Nephron (organoid): ENCODE measurements at regions not wholly inside any gene's neighbourhood (a gene's known extent, or its start where the extent isn't known, plus 50 kb on each side); places are given as distances from the start of the nearest gene placed in this dataset.
A peak's percentile ranks its signal among the peaks of the same experiment; 100 is the strongest.
"Not testable (repeated sequence)": the region's sequence is repeated elsewhere in the genome, so short reads cannot be mapped to it uniquely, and the experiment has no call there.

ENCODE experiments used
- H3K27ac Mint-ChIP-seq, 3 experiments: 2 replicates each; pipeline ENCODE4 v1.8.0; 2020; ENCODE audit warnings: mixed read lengths in 3 of 3, mild to moderate bottlenecking in 2 of 3, moderate library complexity in 1 of 3
- H3K27me3 Mint-ChIP-seq: 2 replicates; pipeline ENCODE4 v1.8.0; 2021; ENCODE audit warnings: low read depth, mild to moderate bottlenecking, moderate library complexity, mixed read lengths
- H3K36me3 Mint-ChIP-seq: 2 replicates; pipeline ENCODE4 v1.8.0; 2020; ENCODE audit warnings: low read depth, mixed read lengths
- H3K4me1 Mint-ChIP-seq: 2 replicates; pipeline ENCODE4 v1.8.0; 2020; ENCODE audit warnings: mixed read lengths
- H3K4me3 Mint-ChIP-seq, 3 experiments: 2 replicates each; pipeline ENCODE4 v1.8.0; 2020; ENCODE audit warnings: mild to moderate bottlenecking in 3 of 3, mixed read lengths in 3 of 3, moderate library complexity in 2 of 3
- H3K9me3 Mint-ChIP-seq: 2 replicates; pipeline ENCODE4 v1.8.0; 2020; ENCODE audit warnings: mixed read lengths
- TF ChIP-seq, protein P1 (sequence below), 3 experiments: fragments of 200-600 bp; sonication (generic); IDR thresholded peaks; one replicate each; pipeline ENCODE4 v1.5.0; 2021; ENCODE audit warnings: antibody characterized with exemption in 3 of 3; ENCODE audit not compliant: unreplicated experiment in 3 of 3

DNA sequence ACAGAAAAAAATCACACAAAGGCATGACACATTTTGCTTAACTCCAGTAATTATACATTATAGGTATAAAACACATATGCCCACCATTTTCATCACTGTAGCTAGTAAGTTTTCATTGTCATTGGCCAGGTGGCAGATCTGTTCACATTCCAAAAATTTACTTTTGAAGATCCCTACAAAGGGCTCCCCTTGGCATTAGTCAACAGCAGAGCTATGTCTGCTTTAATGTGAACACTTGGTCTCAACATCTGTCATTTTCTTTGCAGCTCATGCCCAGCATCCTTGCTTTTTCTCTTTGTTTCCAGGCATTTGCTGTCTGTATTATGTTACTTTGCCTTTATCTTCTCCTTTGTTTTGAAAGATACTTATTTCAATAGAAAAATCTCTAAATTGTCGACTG lies 519.1 kb upstream of the FOXG1 start:
- TF ChIP-seq, protein P1, sequence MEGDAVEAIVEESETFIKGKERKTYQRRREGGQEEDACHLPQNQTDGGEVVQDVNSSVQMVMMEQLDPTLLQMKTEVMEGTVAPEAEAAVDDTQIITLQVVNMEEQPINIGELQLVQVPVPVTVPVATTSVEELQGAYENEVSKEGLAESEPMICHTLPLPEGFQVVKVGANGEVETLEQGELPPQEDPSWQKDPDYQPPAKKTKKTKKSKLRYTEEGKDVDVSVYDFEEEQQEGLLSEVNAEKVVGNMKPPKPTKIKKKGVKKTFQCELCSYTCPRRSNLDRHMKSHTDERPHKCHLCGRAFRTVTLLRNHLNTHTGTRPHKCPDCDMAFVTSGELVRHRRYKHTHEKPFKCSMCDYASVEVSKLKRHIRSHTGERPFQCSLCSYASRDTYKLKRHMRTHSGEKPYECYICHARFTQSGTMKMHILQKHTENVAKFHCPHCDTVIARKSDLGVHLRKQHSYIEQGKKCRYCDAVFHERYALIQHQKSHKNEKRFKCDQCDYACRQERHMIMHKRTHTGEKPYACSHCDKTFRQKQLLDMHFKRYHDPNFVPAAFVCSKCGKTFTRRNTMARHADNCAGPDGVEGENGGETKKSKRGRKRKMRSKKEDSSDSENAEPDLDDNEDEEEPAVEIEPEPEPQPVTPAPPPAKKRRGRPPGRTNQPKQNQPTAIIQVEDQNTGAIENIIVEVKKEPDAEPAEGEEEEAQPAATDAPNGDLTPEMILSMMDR (IDR thresholded peaks at IDR 0.05; ENCODE audit: unreplicated experiment in 3 of 3): no peak
- Mint-ChIP-seq H3K27me3 (no peaks in the 10 kb centered on the region), H3K36me3 (no peaks in the 10 kb centered on the region), H3K4me3 (no peak overlapping the region), H3K27ac (no peak overlapping the region), H3K4me1 (no peaks in the 10 kb centered on the region), H3K9me3 (no peaks in the 10 kb centered on the region)

DNA sequence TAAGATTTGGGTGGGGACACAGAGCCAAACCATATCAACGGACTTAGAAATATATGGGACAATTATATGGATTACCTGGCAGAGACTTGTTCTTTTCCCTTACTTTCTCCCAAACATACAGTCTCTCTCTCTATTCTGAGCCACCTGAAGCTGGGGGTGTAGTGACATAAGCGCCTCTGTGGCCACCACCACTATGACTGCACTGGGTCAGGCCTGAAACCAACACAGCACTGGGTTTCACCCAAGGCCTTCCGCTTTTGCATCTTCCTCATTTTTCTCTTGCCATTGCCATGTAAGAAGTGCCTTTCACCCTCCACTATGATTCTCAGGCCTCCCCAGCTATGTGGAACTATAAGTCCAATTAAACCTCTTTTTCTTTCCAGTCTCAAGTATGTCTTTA lies 514.5 kb upstream of the FOXG1 start:
- not testable (repeated sequence) for H3K4me1 Mint-ChIP-seq, H3K27ac Mint-ChIP-seq, H3K9me3 Mint-ChIP-seq, H3K36me3 Mint-ChIP-seq, H3K27me3 Mint-ChIP-seq, H3K4me3 Mint-ChIP-seq

DNA sequence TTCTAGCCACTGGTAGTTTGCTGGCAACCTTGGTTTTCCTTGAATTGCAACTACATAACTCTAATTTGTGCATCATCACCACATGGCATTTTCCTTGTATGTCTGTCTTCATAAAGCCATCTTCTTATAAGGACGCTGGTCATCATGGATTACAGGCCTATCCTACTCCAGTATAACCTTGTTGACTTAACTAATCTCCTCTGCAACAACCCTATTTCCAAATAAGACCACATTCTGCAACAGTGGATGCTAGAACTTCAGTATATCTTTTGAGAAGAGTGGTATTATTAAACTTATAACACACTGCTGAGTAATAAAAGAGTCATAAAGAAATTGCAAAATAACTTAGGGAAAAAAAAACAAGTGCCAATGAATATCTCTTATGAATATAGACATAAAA lies 511.8 kb upstream of the FOXG1 start:
- Mint-ChIP-seq H3K36me3 (no peaks in the 10 kb centered on the region), H3K9me3 (no peaks in the 10 kb centered on the region), H3K27me3 (no peaks in the 10 kb centered on the region), H3K4me1 (no peaks in the 10 kb centered on the region), H3K27ac (no peak overlapping the region), H3K4me3 (no peak overlapping the region)
- TF ChIP-seq, protein P1 (IDR thresholded peaks at IDR 0.05; ENCODE audit: unreplicated experiment in 3 of 3): no peak

DNA sequence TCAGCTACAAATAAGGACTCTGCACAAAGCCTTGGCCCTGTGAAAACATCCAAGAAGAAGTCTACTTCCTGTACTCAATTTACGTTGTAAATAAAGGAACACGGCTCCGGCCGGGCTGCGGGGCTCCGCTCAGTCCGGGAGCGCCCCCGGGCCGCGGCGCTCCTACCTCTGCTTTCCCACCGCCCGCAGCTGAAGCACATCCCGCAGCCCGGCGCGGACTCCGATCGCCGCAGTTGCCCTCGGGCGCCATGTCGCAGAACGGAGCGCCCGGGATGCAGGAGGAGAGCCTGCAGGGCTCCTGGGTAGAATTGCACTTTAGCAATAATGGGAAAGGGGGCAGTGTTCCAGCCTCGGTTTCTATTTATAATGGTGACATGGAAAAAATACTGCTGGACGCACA lies 502.3 kb upstream of the FOXG1 start:
- peaks cover 14% of the 10 kb centered on the region for H3K9me3 Mint-ChIP-seq
- TF ChIP-seq, protein P1 (IDR thresholded peaks at IDR 0.05; ENCODE audit: unreplicated experiment in 3 of 3): no peak
- no peak overlapping the region for H3K27ac Mint-ChIP-seq
- no peaks in the 10 kb centered on the region for H3K36me3 Mint-ChIP-seq
- no peak overlapping the region for H3K4me3 Mint-ChIP-seq
- no peaks in the 10 kb centered on the region for H3K4me1 Mint-ChIP-seq
- H3K27me3 Mint-ChIP-seq: no peaks in the 10 kb centered on the region

DNA sequence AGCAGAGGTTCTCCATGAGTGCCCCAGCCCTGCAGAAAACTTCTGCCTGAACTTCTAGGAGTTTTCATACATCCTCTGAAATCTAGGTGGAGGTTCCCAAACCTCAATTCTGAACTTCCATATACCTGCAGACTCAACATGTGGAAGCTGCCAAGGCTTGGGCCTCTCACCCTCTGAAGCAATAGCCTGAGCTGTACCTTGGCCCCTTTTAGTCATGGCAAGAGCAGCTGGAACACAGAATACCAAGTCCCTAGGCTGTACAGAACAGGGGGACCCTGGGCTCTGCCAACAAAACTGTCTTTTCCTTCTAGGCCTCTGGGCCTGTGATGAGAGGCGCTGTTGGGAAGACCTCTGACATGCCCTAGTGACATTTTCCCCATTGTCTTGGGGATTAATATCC lies 494.3 kb upstream of the FOXG1 start:
- peaks cover 4% of the 10 kb centered on the region for H3K9me3 Mint-ChIP-seq
- H3K4me1 Mint-ChIP-seq: no peaks in the 10 kb centered on the region
- no peaks in the 10 kb centered on the region for H3K27me3 Mint-ChIP-seq
- no peaks in the 10 kb centered on the region for H3K36me3 Mint-ChIP-seq
- H3K4me3 Mint-ChIP-seq: no peak overlapping the region
- TF ChIP-seq, protein P1 (IDR thresholded peaks at IDR 0.05; ENCODE audit: unreplicated experiment in 3 of 3): no peak
- no peak overlapping the region for H3K27ac Mint-ChIP-seq

DNA sequence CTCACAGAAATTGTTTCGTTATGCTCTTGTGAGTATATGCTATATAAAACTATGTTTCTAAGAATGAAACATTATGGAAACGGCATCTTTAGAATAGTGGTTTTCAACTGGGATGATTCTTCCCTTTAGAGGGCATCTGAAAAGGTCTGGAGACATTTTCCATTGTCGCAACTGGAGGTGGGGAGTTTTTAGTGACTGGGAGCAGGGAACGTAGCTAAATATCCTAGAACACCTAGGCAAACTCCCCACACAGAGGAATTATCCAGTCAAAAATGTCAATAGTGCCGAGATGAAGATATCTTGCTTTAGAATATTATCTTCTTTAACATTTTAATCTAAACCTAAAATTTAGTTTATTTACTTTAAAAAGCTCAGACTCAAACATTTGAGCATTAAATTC lies 486.1 kb upstream of the FOXG1 start:
- Mint-ChIP-seq H3K4me1 (no peaks in the 10 kb centered on the region), H3K36me3 (no peaks in the 10 kb centered on the region), H3K27ac (peak overlapping the region in 1 of 3 experiments; percentile 43), H3K27me3 (no peaks in the 10 kb centered on the region), H3K9me3 (no peaks in the 10 kb centered on the region), H3K4me3 (no peak overlapping the region)
- TF ChIP-seq, protein P1 (IDR thresholded peaks at IDR 0.05; ENCODE audit: unreplicated experiment in 3 of 3): no peak
